ENCODE measurements at regions not wholly inside any gene's neighbourhood (a gene's known extent, or its start where the extent isn't known, plus 50 kb on each side); places are given as distances from the start of the nearest gene placed in this dataset.

DNA sequence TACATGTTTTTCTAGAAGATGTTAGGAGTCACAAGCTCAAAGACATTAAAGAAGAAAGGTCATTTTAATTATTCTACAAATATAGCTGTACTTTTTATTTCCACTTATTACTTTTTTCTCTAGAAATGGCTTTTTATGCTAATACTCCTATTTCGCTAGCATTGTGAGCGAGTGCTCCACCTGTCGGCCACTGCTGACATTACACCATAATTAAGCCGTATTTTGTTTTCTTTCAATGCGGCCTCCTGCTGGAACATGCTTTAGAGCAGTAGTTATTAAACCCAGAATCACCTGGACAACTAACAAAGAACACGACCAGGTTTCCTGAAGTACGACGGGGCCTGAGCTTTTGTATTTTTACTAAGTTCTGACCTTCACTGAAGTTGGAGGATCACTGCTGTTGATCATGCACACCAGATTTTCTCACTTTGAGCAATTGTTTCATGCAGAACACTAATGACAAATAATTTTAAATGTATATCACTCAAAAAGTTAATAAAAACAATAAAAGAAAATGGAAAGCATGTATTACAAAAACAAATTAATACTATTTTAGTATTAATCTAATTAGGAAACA, 74.1 kb upstream of the PAK5 start:
- Mint-ChIP-seq H3K4me3 (no peak overlapping the region), H3K27me3 (peaks cover 5 to 38% (median 25%) of the 10 kb centered on the region in 5 donors), H3K9me3 (peaks cover 0 to 2% (median 0%) of the 10 kb centered on the region in 9 donors), H3K27ac (no peak overlapping the region), H3K4me1 (no peaks in the 10 kb centered on the region), H3K36me3 (no peaks in the 10 kb centered on the region)
- POLR2A ChIA-PET, result no interaction called here
- peak in 3 of 10 donors; percentile 4 to 13 (median 5) for DNase-seq
- ATAC-seq, result no peak

DNA sequence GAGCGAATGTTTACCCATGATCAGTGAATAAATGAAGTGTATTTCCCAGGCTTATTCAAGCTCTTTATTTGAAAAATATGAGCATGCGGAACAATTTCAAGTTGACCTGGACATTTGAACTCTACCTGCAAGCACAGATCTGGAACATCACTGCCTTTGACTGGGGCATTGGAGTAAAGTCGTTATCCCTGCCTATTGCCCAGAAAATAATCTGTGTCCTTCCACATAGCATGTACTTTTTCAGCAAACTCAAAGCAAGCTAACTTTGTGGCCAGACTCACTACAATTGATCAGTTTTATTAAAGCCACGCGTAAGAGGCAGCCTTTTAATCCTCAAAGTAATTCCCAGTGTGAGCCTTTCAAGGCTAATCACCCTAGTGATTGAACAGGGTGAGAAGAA, 73.4 kb upstream of the PAK5 start:
- H3K27ac Mint-ChIP-seq, result no peak overlapping the region
- H3K36me3 Mint-ChIP-seq, result no peaks in the 10 kb centered on the region
- POLR2A ChIA-PET, result no interaction called here
- H3K4me1 Mint-ChIP-seq, result no peaks in the 10 kb centered on the region
- no peak overlapping the region for H3K4me3 Mint-ChIP-seq
- peaks cover 0 to 2% (median 0%) of the 10 kb centered on the region in 9 donors for H3K9me3 Mint-ChIP-seq
- ATAC-seq (no peak), DNase-seq (no peak)
- peaks cover 5 to 35% (median 20%) of the 10 kb centered on the region in 5 donors for H3K27me3 Mint-ChIP-seq

DNA sequence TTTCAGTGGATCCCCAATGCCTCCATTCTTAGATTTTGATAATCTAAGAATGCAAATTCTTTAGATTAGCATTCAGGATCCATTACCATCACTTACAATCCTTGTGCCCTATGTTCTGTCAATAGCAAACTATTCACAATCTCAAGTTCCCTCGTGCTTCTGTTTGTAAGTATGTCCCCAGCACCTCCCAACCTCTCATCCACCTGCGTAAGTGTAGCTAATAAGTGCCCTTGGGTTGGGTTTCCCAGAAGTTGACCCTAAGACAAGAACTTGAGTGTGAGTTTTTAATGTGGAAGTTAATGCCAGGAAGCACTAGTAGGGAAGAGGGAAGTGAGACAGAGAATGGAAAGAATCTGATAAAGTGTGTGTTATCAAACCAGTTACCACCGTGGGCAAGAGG, 72.6 kb upstream of the PAK5 start:
- Mint-ChIP-seq H3K36me3 (no peaks in the 10 kb centered on the region), H3K27ac (no peak overlapping the region), H3K9me3 (no peaks in the 10 kb centered on the region), H3K4me3 (no peak overlapping the region), H3K4me1 (no peaks in the 10 kb centered on the region), H3K27me3 (peaks cover 3 to 30% (median 14%) of the 10 kb centered on the region in 5 donors)
- ATAC-seq (no peak), DNase-seq (no peak)
- POLR2A ChIA-PET, result no interaction called here

DNA sequence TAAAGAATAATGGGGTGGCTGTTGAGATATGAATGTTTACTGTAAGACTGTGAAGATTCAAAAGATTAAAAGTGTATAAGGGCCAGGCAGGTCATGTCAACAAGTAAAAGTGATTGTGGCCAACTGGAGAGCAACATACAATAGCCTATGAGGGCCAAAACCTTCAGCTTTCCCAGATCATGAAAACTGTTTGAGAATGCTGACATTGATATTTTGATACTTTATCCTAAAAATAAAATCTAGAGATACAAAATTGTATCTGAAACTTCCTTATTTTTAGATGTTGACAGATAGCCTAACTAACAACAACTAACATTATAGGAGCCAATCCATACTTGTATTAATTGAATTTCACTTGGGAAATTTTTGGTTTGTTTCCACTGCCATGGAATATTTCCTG, 70.3 kb upstream of the PAK5 start:
- Mint-ChIP-seq H3K4me3 (no peak overlapping the region), H3K4me1 (no peaks in the 10 kb centered on the region), H3K27ac (no peak overlapping the region), H3K27me3 (peaks cover 6 to 19% (median 15%) of the 10 kb centered on the region in 5 donors), H3K36me3 (no peaks in the 10 kb centered on the region), H3K9me3 (no peaks in the 10 kb centered on the region)
- DNase-seq (no peak), ATAC-seq (no peak)
- POLR2A ChIA-PET, result no interaction called here

DNA sequence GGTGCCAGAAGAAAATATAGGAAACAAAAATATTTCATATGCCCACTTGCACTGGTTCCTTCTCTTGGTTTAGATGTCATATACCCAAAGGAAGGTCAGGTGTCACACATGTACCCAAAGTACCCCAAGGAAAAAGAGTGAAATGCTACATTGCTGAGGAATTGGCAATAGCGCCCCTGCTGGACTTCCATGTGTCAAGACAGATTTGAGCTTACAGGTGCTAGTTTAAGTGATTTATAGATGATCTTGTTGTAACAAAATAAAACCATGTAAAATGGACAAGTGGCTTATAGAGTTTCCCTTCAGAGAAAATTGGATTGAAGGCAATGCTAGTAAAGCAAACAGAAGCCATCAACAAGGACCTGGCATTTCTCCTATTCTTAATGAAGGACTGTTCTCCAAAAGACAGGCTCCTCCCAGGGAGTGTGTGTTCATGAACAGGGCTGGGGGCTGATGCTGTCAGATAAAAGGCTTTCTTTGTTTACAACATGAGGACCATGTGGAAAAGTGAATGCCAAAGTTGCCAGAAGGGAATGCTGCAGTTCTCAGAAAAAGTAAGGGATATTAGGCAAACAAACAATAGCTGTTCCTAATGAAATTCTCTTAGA, 64.3 kb upstream of the PAK5 start:
- ATAC-seq (no peak), DNase-seq (no peak)
- POLR2A ChIA-PET, result no interaction called here
- H3K4me3 Mint-ChIP-seq, result no peak overlapping the region
- peaks cover 0 to 9% (median 0%) of the 10 kb centered on the region in 9 donors for H3K9me3 Mint-ChIP-seq
- H3K27ac Mint-ChIP-seq, result no peak overlapping the region
- H3K4me1 Mint-ChIP-seq, result no peaks in the 10 kb centered on the region
- peaks cover 0 to 11% (median 5%) of the 10 kb centered on the region in 5 donors for H3K27me3 Mint-ChIP-seq
- no peaks in the 10 kb centered on the region for H3K36me3 Mint-ChIP-seq

DNA sequence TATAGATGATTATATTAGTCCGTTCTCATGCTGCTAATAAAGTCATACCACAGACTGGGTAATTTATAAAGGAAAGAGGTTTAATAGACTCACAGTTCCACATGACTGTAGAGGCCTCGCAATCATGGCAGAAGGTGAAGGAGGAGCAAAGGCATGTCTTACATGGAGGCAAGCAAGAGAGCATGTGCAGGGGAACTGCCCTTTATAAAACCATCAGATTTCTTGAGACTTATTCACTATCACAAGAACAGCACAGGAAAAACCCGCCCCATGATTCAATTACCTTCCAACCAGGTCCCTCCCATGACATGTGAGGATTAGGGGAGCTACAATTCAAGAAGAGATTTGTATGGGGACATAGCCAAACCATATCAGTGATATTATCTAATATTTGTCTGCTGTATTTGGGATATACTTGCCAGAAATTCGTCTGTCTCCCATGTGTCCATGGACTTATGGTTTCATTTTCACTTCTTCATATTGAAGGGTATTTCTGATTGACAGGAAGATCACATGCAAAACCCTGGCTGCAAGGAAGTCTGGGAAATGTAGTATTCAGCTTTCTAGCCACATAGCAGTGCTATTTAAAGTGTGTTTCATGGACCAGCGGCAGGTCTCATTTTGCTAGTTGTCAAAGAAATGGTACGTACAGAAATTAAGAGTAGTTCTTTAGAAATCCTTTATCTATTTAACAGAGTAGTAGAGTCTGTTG, 50.5 kb upstream of the PAK5 start:
- Mint-ChIP-seq H3K4me1 (no peaks in the 10 kb centered on the region), H3K4me3 (no peak overlapping the region), H3K27me3 (peaks cover 1 to 12% (median 4%) of the 10 kb centered on the region in 5 donors), H3K36me3 (no peaks in the 10 kb centered on the region), H3K27ac (no peak overlapping the region), H3K9me3 (peaks cover 0 to 10% (median 3%) of the 10 kb centered on the region in 9 donors)
- POLR2A ChIA-PET, result no interaction called here
- no peak for ATAC-seq
- no peak for DNase-seq
